AG04450 (cell line): ENCODE measurements at regions not wholly inside any gene's neighbourhood (a gene's known extent, or its start where the extent isn't known, plus 50 kb on each side); places are given as distances from the start of the nearest gene placed in this dataset.

Experiments
- CTCF ChIA-PET: fragments of 300-600, 350-600 bp; formaldehyde crosslinking; extraction: SDS; loops from one replicate; lab custom pipeline; 2022; ENCODE audit warnings: antibody characterized with exemption, inconsistent platforms; lab: Charles Lee
- POLR2A ChIA-PET: fragments of 350-600 bp; formaldehyde crosslinking; extraction: SDS; loops from one replicate; lab custom pipeline; 2021; ENCODE audit warnings: antibody characterized with exemption, inconsistent platforms; lab: Yijun Ruan, JAX
- DNase-seq: peaks from one replicate; pipeline ENCODE4 v3.0.0-alpha.2; 2011; ENCODE audit warnings: low read depth, low spot score
- H3K27ac ChIP-seq: one replicate; pipeline ENCODE4 v1.5.1; 2012; ENCODE audit warnings: low read depth, low read length, control low read depth
- H3K27me3 ChIP-seq: one replicate; pipeline ENCODE4 v1.6.0; 2012; ENCODE audit warnings: low read length; ENCODE audit not compliant: control insufficient read depth, insufficient read depth
- H3K4me3 ChIP-seq: 2 replicates; pipeline ENCODE4 v1.5.1; 2011; ENCODE audit warnings: mild to moderate bottlenecking, low read depth, low read length, control low read depth
- H3K9me3 ChIP-seq: 2 replicates; pipeline ENCODE4 v1.5.1; 2012; ENCODE audit warnings: low read length; ENCODE audit not compliant: control insufficient read depth, insufficient read depth
- TF ChIP-seq, protein P1 (sequence below): IDR thresholded peaks from 2 replicates; pipeline ENCODE4 v1.5.1; 2011; ENCODE audit warnings: low read depth, low read length, control low read depth, inconsistent platforms

DNA sequence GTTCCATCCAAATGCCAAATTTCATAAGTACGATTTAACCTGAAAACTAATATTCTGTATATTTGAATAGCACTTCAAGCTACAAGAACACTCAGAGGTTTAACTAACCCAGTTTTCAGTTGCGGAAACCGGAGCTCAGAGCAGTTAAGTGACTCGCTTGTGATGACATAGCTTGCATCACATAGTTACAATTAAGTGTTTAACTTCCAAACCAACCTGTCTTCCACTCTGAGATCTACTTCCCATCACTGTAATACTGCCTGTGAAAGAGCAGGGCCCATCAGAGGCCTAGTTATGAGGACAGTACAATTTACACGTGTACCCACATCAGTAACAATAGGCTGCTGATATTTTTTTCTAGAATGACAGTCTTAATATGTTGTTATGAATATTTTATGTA, 120.3 kb downstream of the MAD2L1 start:
- ChIA-PET CTCF (no interaction called here), POLR2A (no interaction called here)
- no peak overlapping the region for H3K4me3 ChIP-seq
- TF ChIP-seq, protein P1, sequence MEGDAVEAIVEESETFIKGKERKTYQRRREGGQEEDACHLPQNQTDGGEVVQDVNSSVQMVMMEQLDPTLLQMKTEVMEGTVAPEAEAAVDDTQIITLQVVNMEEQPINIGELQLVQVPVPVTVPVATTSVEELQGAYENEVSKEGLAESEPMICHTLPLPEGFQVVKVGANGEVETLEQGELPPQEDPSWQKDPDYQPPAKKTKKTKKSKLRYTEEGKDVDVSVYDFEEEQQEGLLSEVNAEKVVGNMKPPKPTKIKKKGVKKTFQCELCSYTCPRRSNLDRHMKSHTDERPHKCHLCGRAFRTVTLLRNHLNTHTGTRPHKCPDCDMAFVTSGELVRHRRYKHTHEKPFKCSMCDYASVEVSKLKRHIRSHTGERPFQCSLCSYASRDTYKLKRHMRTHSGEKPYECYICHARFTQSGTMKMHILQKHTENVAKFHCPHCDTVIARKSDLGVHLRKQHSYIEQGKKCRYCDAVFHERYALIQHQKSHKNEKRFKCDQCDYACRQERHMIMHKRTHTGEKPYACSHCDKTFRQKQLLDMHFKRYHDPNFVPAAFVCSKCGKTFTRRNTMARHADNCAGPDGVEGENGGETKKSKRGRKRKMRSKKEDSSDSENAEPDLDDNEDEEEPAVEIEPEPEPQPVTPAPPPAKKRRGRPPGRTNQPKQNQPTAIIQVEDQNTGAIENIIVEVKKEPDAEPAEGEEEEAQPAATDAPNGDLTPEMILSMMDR = no peak
- H3K27me3 ChIP-seq = no peaks in the 10 kb centered on the region
- H3K27ac ChIP-seq = no peak overlapping the region
- H3K9me3 ChIP-seq = no peaks in the 10 kb centered on the region
- DNase-seq = no peak

DNA sequence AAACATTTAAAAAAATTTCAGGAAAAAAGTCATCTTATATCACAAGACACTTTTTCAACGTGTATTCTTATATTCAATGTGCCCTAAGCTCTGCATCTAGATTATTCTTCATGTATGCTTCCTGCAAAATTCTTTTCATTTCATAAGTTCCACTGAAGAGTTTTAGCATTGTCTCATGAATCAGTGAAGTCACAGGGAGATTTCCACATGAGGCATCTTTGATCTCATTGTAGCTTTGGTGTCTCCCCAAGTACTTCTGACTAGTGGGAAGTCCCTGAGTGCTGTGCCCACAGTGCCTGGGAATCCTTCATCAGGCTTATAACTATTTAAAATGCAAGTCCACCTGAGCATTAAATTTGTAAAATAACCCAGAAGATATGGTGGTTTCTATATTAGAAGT, 123.8 kb downstream of the MAD2L1 start:
- TF ChIP-seq, protein P1 = no peak
- Histone ChIP-seq H3K9me3 (no peaks in the 10 kb centered on the region), H3K27me3 (no peaks in the 10 kb centered on the region), H3K4me3 (no peak overlapping the region), H3K27ac (no peak overlapping the region)
- no peak for DNase-seq
- ChIA-PET CTCF (no interaction called here), POLR2A (no interaction called here)

DNA sequence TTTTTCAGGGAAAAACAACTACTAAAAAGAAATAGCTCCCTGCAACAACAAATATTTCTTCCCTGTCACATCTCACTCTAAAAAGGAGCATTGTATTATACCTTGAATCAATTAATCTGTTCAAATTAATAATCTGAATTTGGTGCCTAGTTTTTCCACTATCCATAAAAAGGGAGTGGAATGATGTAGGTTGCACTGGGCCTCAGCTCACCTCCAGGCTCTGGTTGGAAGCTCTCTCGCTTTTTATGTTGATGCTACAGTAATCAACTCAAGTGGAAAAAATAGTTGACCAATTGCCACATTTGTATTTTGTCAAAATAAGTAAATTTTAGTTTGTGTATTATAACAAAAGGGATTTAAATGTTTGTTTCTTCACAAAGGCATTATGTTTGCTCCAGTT, 126.1 kb downstream of the MAD2L1 start:
- no peaks in the 10 kb centered on the region for H3K9me3 ChIP-seq
- H3K27me3 ChIP-seq = no peaks in the 10 kb centered on the region
- CTCF ChIA-PET = no interaction called here
- no peak overlapping the region for H3K4me3 ChIP-seq
- TF ChIP-seq, protein P1 = no peak
- POLR2A ChIA-PET = no interaction called here
- no peak for DNase-seq
- H3K27ac ChIP-seq = no peak overlapping the region

DNA sequence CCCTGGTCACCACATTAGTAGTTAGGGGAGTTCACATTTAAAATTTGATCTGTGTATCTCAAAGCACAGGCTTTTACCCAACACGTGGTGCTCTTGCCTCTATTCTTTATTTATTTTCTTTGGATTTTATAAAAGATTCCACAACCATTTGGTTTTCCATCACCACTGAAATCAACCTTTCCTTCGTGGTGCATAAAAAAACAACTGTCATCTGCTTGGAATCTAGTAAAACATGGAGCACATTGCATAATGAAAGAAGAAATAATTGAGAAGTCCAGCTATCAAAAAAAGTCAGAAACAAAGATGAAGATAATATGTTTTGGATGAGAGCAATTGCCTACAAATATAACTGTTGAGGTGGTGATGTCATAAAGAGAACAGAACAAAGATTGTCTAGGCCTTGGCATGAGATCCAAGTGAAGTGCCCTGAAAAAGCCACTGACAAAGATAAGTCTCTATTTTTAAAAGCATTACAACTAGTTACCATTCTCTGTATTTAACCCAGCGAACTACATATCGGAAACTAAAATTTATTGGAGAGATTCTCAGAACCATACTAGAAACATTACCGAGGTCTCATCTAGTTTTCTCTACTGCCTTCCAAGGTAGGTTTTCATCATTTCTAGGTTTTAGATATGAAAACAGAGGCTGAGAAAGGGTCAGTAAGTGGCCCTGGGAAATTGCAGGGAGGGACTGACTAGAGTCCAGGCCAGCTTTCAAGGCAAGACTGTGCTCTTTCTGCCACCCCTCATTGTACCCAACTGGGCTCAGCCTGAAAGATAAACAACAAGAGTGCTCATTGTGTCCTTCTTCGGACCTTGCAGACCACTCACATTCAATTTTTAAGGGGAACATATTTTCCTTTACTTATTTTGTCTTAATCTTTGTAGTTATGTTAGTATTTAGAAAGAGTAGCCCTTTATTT, 127.3 kb downstream of the MAD2L1 start:
- peak; percentile 7 for DNase-seq
- ChIA-PET POLR2A (no interaction called here), CTCF (no interaction called here)
- Histone ChIP-seq H3K9me3 (no peaks in the 10 kb centered on the region), H3K4me3 (no peak overlapping the region), H3K27ac (no peak overlapping the region), H3K27me3 (no peaks in the 10 kb centered on the region)
- TF ChIP-seq, protein P1 = no peak

DNA sequence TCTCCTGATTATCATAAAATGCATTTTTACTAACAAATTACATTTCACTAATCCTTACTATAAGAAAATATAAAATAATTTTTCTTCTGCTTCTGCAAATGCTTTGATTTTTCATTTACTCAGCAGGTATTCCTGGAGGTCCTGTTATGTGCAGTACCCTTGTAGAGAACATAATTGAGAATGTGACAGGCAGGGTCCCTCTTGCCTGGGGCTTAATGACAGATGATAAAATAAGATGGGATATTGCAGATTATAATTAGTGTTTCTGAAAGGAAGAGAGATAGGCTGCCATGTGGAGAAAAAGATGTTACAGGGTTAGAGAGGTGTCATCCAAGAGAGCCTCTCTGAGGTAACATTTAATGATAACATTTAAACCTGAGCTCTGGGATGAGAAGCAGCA, 128.9 kb downstream of the MAD2L1 start:
- no peaks in the 10 kb centered on the region for H3K27me3 ChIP-seq
- no peak overlapping the region for H3K27ac ChIP-seq
- H3K9me3 ChIP-seq = no peaks in the 10 kb centered on the region
- POLR2A ChIA-PET = interaction anchor here (0.6 kb wide), 1 partner anchor 43 kb away, joined by 3 read pairs; no protein-coding TSS in a partner anchor
- TF ChIP-seq, protein P1 = no peak
- CTCF ChIA-PET = no interaction called here
- no peak for DNase-seq
- no peak overlapping the region for H3K4me3 ChIP-seq
